Left renal cortex interstitium (tissue), 4 donors: ENCODE measurements at regions not wholly inside any gene's neighbourhood (a gene's known extent, or its start where the extent isn't known, plus 50 kb on each side); places are given as distances from the start of the nearest gene placed in this dataset.

Experiments used
- DNase-seq, 4 donors: peaks; one replicate each; pipeline ENCODE4 v3.0.0-alpha.2; 2013; ENCODE audit warnings: low read depth in 4 of 4, low spot score in 2 of 4, missing footprints in 1 of 4

DNA sequence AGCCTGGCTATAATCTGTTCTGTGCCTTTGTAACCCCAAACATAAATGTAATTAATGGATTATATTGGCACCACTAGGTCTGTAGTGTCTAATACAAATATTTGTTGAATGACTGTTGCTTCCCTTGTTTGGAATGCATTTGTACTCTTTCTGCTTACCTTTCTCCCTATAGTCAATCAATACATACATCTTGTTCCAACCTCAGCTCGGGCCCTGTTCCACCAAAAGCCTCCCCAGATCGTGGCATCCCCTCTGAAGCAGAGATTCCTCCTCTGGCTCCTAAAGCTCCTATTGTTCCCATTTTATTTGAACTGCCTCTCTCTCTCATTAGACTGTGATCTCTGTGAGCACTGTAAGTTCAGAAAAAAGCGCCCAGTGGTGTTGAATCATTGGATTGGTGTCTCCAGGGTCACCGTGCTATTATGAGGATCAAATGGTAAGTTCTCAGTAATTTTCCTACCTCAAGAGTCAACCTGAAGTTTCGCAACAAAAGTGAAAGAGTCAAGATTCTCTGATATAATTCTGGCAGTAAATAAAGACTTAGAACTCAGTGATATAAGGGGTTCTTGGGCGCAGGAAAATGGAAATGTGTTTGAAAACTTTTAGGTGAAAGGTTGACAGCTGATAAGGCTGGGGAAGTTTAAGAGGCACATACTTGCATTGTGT, 151.5 kb downstream of the KLF5 start:
- DNase-seq, result no peak

DNA sequence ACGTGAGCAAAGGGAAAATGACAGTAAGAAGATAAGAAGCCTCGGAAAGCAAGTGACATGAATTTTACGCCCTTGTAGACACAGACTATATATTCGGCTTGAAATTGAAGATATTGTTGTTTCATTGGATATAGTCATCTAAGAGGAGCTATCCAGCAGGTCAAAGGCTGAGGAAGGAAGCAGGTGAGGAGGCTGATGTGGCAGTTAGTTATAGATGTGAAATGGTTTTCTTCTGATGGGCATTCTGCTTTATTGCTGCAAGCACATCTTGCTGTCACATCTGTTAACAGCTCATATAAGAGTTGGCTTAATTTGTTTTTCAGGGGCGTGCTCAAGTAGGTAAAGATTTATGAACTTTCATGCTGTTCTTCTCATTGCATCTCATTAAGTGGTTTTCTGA, 146.1 kb downstream of the KLF5 start:
- no peak for DNase-seq

- no peak for DNase-seq
Observed at GRCh38 chr13:73201626-73202025, 142.8 kb downstream of the KLF5 start.

DNA sequence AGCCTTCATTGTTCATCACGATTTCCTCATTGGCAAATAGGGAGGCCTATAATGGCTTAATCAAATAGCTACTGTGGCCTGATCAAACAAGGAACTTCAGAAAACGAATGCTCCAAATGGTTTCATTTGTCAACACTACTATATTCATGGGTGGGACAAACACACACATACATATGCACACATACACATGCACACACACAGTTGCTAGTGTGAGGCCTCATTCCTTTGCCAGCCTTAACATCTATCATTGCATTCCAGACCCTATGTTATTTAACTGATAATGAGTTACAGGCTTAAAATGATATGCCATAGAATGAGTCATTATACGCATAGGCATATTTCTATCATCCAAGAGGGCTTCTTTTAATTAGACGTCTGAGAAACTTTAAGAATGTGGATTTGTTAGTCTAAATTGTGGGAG, 140.2 kb downstream of the KLF5 start:
- DNase-seq, result no peak

DNA sequence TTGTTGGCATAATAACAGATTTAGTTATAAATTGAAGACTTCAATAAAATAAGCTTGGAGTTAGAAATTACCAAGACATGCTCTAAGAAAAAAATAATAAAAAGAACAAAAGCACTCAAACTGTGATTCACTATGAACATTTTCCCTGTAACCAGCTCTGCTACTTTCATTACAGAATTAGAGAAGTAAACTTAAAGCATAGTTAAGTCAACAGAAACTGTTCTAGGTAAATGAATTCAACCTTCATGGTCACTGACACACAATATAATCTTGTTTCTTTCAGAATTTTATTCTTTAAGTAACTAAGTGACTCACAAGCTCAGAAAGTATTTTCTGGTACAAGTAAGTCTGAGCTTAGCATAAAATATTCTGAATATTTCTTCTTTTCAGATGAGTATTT, 136.3 kb downstream of the KLF5 start:
- no peak for DNase-seq

DNA sequence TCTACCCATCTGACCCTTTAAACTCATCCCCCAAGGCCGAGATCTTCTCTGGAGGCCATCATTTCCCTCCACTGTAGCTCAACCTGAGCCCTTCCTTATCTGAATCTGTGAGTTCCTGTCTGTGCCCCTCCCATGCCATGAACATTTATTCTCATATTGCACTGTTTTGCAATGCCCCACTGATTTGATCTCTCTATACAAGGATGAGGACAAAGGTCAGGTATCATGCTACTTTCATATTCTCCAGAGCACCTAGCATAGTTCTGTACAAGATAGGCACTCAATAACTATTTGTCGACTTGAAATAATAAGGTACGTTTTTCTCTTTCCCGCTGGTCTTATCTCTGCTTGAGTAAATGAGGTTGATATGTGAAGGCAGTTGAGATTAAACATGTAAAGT, 135.5 kb downstream of the KLF5 start:
- no peak for DNase-seq

- DNase-seq, result no peak
Observed at GRCh38 chr13:73193554-73193953, 134.7 kb downstream of the KLF5 start.

- DNase-seq, result no peak
Observed at GRCh38 chr13:73190477-73190876, 131.7 kb downstream of the KLF5 start.

DNA sequence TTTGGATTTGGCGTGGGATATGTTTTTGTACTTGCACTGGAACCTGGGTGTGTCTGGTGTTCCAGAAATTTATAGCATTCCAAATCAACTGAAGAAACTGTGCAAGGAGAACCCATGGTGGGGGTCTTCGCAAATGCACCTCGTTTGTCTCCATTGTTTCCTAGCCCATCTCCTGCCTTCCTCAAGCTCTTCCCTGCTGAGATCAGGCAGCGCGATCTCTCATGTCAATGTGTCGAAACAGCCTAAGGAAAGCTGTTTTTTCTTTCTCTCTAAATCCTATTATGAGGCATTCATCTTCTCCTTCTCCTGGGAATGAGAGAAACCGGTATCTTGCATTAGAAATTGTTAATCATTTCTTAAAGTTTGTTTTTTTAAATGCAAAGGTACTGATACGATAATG, 131.0 kb downstream of the KLF5 start:
- DNase-seq, result no peak

GRCh38 chr13:73189362-73189761, 130.6 kb downstream of the KLF5 start:
- no peak for DNase-seq

- DNase-seq, result no peak
Observed at GRCh38 chr13:73187106-73187505, 128.3 kb downstream of the KLF5 start.

DNA sequence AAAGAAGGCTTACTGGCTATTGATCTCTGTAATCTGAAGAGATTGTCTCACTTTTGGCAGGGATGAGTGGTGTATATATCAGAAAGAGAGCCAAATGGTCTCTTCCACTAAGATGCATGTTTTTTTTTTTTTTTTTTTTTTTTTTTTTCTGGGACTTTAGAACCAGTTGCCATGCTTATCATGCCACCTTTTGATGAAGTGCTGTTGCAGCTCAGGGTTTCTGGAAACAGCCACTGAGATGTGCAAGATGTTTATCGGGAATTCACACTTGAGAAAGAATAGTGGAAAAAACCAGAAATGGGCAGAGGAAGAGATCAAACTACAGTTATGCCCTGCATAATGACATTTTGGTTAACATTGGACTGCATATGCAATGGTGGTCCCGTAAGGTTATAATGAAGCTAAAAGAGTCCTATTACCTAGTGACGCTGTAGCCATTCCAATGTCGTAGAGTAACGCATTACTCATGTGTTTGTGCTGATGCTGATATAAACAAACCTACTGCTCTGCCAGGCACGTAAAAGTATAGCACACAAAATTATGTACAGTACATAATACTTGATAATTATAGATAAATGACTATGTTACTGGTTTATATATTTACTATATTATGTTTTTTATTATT, 121.0 kb downstream of the KLF5 start:
- no peak for DNase-seq

DNA sequence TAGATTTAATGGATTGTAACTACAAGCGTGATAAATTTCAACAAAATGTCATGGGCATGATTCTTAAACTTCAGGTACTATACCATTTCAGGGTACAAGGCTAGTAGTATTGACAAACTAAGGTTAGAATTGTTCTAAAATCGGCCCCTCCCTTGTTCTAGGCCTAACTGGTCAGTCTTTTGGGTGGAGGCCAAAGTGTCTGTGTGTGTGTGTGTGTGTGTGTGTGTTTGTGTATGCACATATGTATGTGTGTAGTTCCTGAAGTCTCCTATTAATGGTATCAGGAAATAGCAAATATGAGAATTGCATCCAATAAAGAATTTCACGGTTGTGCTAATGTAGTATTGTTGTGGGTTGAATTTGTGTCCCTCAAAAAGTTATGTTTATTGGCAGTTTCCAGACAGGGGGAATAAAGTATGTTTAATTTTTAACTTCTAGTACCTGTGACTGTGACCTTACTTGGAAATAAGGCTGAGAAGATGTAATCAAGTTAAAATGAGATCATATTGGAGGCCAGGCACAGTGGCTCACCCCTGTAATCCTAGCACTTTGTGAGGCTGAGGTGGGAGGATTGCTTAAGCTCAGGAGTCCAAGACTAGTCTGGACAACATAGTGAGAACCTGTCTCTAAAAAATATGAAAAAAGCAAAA, 119.2 kb downstream of the KLF5 start:
- no peak for DNase-seq

DNA sequence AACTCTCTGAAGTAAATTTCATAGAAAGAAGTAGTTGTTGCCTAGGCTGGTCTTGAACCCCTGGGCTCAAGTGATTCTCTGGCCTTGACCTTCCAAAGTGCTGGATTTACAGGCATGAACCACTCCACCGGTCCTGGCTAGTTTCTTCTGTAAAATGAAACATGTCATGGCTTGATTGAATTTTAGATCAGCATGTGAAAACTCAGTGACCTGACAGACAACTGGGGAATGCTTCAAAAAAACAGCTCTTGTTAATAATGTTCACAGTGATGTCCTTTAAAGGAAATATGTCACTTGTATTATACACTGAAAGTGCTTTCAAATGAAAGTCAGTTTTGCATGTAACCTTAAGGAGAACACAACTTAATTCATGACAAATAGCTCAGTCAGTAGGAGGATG, 118.2 kb downstream of the KLF5 start:
- no peak for DNase-seq

DNA sequence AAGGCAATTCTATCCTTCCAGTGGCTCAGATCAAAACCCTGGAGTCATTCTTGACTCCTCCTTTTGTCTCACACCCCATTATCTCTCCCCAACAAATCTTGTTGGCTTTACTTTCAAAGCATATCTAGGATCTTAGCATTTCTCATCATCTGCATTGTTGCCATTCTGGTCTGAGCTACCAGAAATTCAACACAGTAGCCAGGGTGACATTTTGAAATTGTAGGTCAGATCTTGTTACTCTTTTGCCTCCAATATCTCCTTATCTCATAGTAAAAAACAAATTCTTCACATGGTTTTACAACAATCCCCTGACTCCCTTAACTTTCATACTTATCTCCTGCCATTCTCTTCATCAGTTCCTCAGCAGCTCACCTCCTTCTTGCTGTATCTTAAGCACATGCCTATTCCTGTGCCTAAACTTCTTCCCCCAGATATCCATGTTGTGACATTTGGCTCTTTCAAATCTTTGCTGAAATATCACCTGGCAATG, 115.8 kb downstream of the KLF5 start:
- no peak for DNase-seq

DNA sequence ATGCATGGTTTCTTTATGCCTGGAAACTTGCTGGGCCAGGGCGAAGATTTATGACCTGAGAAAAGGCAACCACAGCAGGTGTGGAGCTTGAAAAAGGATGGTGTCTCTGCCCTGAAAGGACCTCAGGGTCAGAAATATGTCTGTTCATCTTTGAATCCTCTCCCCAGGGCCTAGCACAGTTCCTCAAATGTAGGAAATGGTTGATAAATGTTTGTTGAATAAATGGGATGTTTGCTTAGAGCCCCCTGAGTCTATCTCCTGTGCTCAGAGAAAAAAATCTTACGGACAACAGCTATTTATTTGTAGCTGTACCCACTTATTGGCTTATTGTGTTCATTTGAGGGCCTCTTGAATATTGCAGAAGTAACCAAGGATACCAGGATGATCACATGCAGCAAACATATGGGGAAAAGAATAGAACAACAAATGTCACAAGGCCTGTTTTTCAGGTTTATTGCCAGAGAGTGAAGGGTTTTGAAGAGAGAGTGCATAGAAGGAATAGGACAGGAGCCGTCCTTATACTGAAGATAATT, 114.5 kb downstream of the KLF5 start:
- no peak for DNase-seq

DNA sequence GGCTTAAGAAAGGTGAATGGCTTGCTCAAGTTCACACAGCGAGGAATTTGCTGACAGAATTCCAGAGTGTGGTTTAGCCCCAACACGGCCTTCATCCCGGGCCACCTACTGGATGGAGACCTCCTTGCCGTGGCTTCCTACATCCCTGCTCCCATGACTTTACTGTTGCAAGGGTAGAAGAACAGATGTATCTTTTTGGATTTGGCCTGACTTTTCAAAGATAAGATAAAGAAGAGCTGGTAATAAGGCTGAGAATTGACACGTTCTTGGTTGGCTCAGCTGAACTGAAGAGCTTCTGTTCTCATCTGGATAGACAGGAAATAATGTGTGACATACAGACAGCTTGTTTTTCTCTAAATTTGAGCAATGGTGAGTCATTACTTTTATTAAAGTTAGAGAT, 113.1 kb downstream of the KLF5 start:
- DNase-seq, result no peak

DNA sequence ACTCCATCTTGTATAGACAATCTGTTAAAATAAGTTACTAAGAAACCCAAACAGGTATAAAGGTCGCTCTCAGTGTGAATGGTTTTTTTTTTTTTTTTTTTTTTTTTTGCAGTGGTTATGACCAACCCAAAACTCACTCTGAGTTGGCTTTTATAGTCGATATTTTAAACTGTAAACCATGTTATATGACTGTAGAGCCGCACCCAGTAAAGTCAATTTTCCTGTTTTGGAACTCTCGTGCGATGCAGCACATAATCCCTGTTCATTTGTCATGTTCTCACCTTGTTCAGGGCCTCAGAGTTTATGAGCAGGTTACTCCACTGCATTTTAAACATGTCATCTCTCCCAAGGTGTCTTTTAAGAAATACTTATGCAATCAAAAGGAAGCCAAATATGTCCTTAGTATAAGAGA, 112.5 kb downstream of the KLF5 start:
- no peak for DNase-seq

GRCh38 chr13:73169971-73170370, 111.2 kb downstream of the KLF5 start:
- no peak for DNase-seq

DNA sequence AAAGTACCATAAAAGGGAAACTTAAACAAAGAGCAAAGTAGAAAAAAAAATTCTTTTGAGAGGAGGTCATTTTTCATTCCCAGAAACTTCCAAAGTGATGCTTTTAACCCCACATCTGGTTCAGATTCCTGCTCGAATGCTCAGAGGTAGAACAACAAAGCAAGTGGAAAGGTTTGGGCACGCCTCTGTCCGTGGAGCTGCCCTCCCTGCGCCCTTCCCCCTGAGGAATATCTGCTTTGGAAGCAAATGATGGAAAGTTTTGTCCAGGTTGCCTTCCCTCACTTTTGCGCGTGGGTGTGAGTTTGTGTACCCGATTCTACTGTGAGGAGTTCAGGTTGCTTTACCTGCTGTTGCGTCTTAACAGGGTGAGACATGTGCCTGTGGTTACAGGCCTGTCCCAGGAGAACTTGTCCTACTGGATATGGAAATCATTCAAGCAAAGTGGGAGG, 110.2 kb downstream of the KLF5 start:
- DNase-seq, result no peak

GRCh38 chr13:73168226-73168952, 109.6 kb downstream of the KLF5 start:
- DNase-seq, result no peak
